ENCODE measurements at regions not wholly inside any gene's neighbourhood (a gene's known extent, or its start where the extent isn't known, plus 50 kb on each side); places are given as distances from the start of the nearest gene placed in this dataset.

DNA sequence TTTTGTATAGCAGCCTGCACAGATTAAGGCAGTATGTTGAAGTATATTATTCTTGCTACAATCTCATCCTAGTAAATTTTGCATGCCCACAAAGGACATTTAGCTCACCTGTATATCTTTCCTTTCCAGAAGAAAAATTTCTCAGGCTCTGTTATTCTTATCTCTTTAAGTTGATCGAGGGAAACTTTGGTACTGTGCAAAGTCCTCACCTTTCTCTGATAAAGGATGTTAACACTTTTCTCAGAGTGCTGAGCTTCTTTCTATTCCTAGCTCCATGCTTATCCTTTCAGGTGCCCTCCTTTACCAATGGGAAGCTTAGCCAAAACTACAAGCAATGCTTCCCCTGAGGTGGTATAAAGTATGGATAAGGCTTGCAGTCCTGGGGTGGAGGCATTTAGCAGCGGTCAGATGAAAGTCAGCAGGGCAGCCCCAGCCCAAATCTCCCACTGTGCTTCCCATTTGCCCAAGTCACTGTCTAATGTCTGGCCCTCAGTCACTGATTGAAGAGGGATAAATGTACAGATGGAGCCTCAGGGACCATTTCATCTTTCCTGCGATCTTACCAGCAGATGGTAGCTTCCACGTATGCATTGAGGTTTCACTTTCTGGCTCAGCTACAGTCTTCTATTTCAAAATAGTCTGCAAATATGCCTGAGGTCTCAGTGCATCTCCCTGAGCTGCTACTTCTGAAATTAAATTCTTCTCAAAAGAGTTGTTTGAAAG is 127.8 kb upstream of the P2RY1 start (continued):
- TF ChIP-seq, protein P1, sequence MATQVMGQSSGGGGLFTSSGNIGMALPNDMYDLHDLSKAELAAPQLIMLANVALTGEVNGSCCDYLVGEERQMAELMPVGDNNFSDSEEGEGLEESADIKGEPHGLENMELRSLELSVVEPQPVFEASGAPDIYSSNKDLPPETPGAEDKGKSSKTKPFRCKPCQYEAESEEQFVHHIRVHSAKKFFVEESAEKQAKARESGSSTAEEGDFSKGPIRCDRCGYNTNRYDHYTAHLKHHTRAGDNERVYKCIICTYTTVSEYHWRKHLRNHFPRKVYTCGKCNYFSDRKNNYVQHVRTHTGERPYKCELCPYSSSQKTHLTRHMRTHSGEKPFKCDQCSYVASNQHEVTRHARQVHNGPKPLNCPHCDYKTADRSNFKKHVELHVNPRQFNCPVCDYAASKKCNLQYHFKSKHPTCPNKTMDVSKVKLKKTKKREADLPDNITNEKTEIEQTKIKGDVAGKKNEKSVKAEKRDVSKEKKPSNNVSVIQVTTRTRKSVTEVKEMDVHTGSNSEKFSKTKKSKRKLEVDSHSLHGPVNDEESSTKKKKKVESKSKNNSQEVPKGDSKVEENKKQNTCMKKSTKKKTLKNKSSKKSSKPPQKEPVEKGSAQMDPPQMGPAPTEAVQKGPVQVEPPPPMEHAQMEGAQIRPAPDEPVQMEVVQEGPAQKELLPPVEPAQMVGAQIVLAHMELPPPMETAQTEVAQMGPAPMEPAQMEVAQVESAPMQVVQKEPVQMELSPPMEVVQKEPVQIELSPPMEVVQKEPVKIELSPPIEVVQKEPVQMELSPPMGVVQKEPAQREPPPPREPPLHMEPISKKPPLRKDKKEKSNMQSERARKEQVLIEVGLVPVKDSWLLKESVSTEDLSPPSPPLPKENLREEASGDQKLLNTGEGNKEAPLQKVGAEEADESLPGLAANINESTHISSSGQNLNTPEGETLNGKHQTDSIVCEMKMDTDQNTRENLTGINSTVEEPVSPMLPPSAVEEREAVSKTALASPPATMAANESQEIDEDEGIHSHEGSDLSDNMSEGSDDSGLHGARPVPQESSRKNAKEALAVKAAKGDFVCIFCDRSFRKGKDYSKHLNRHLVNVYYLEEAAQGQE (IDR thresholded peaks at IDR 0.05; ENCODE audit: unreplicated experiment), result no peak
- TF ChIP-seq NANOG (IDR thresholded peaks at IDR 0.05; ENCODE audit: borderline replicate concordance) (no peak), POLR2AphosphoS5 (IDR thresholded peaks at IDR 0.05; ENCODE audit: low read depth) (no peak), ZNF331 (CRISPR knock-in tag; IDR thresholded peaks at IDR 0.05; ENCODE audit: low read depth) (no peak), CREB1 (CRISPR knock-in tag; IDR thresholded peaks at IDR 0.05; ENCODE audit: low read depth) (no peak), EZH2 (IDR thresholded peaks at IDR 0.05; ENCODE audit: low read depth, unreplicated experiment) (no peak), EZH2phosphoT487 (IDR thresholded peaks at IDR 0.05; ENCODE audit: unreplicated experiment) (no peak), STAT1 (IDR thresholded peaks at IDR 0.05; ENCODE audit: unreplicated experiment) (no peak), ETS1 (IDR thresholded peaks at IDR 0.05) (no peak), JUNB (IDR thresholded peaks at IDR 0.05; ENCODE audit: unreplicated experiment) (no peak)

GRCh38 chr3:152709659-152710058 is 125.3 kb upstream of the P2RY1 start:
- H3K27ac ChIP-seq (ENCODE audit: low read depth), result no peak overlapping the region
- peaks cover 4% of the 10 kb centered on the region; the same call in 1 of the 2 replicates for H3K4me1 ChIP-seq (ENCODE audit: insufficient read depth)
- no peaks in the 10 kb centered on the region for H3K36me3 ChIP-seq (ENCODE audit: insufficient read depth)
- no peaks in the 10 kb centered on the region for H3K27me3 Mint-ChIP-seq (ENCODE audit: insufficient read depth, low read depth, poor library complexity)
- H3K4me3 Mint-ChIP-seq, result no peak overlapping the region
- no peaks in the 10 kb centered on the region for H4K20me1 ChIP-seq (replicated peaks; ENCODE audit: insufficient read depth)
- no peak overlapping the region for H3K4me2 ChIP-seq
- no peak overlapping the region for H2AFZ ChIP-seq
- ATAC-seq (no peak), DNase-seq (ENCODE audit: low spot score) (no peak)
- H3K9me3 Mint-ChIP-seq, result no peaks in the 10 kb centered on the region
- peaks cover 6% of the 10 kb centered on the region for H3K9me2 ChIP-seq (ENCODE audit: insufficient read depth)
- no peaks in the 10 kb centered on the region for H3F3A ChIP-seq (replicated peaks; ENCODE audit: low read depth)
- H3K36me3 Mint-ChIP-seq (ENCODE audit: low read depth), result no peaks in the 10 kb centered on the region
- no peak overlapping the region for H3K4me3 ChIP-seq
- H3K79me2 ChIP-seq (replicated peaks; ENCODE audit: insufficient read depth), result no peaks in the 10 kb centered on the region
- no peak overlapping the region for H3K27ac Mint-ChIP-seq
- no peaks in the 10 kb centered on the region for H3K27me3 ChIP-seq (ENCODE audit: insufficient read depth)
- peaks cover 17% of the 10 kb centered on the region; the same call in 2 of the 3 replicates for H3K4me1 Mint-ChIP-seq
- TF ChIP-seq CTCF (conservative IDR thresholded peaks at IDR 0.05; ENCODE audit: low read depth in 2 of 2) (no peak), ZNF114 (CRISPR knock-in tag; IDR thresholded peaks at IDR 0.05) (no peak), STAT1 (IDR thresholded peaks at IDR 0.05; ENCODE audit: unreplicated experiment) (no peak), ZNF331 (CRISPR knock-in tag; IDR thresholded peaks at IDR 0.05; ENCODE audit: low read depth) (no peak), EZH2 (IDR thresholded peaks at IDR 0.05; ENCODE audit: low read depth, unreplicated experiment) (no peak), EZH2phosphoT487 (IDR thresholded peaks at IDR 0.05; ENCODE audit: unreplicated experiment) (no peak), POLR2AphosphoS5 (IDR thresholded peaks at IDR 0.05; ENCODE audit: low read depth) (no peak), JUNB (IDR thresholded peaks at IDR 0.05; ENCODE audit: unreplicated experiment) (no peak), NANOG (IDR thresholded peaks at IDR 0.05; ENCODE audit: borderline replicate concordance) (no peak)
- TF ChIP-seq, protein P1 (IDR thresholded peaks at IDR 0.05; ENCODE audit: unreplicated experiment), result no peak
